ENCODE measurements at regions not wholly inside any gene's neighbourhood (a gene's known extent, or its start where the extent isn't known, plus 50 kb on each side); places are given as distances from the start of the nearest gene placed in this dataset.

DNA sequence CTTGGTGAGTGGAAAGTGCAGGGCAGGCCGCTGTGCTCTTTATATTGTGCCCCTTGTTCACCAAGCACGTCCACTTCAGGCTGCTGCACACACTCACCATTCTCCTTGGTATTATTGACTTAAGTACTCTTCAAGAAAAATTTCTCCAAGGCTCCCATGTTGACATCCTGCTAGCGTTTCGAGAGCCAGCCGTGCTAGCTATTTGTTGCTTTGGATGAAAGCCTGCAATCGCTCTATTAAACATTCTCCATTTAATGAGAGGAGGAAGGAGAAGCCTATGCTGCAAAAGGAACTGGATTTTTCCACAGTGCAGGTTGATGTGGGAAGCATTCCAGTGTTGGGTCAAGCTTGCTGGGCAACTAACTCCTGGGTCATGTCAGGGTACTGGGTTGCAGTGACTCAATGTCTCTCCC is 113.5 kb downstream of the CD83 start:
- TF ChIP-seq, protein P1, sequence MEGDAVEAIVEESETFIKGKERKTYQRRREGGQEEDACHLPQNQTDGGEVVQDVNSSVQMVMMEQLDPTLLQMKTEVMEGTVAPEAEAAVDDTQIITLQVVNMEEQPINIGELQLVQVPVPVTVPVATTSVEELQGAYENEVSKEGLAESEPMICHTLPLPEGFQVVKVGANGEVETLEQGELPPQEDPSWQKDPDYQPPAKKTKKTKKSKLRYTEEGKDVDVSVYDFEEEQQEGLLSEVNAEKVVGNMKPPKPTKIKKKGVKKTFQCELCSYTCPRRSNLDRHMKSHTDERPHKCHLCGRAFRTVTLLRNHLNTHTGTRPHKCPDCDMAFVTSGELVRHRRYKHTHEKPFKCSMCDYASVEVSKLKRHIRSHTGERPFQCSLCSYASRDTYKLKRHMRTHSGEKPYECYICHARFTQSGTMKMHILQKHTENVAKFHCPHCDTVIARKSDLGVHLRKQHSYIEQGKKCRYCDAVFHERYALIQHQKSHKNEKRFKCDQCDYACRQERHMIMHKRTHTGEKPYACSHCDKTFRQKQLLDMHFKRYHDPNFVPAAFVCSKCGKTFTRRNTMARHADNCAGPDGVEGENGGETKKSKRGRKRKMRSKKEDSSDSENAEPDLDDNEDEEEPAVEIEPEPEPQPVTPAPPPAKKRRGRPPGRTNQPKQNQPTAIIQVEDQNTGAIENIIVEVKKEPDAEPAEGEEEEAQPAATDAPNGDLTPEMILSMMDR (IDR thresholded peaks at IDR 0.05): no peak
- TF ChIP-seq, protein P2, sequence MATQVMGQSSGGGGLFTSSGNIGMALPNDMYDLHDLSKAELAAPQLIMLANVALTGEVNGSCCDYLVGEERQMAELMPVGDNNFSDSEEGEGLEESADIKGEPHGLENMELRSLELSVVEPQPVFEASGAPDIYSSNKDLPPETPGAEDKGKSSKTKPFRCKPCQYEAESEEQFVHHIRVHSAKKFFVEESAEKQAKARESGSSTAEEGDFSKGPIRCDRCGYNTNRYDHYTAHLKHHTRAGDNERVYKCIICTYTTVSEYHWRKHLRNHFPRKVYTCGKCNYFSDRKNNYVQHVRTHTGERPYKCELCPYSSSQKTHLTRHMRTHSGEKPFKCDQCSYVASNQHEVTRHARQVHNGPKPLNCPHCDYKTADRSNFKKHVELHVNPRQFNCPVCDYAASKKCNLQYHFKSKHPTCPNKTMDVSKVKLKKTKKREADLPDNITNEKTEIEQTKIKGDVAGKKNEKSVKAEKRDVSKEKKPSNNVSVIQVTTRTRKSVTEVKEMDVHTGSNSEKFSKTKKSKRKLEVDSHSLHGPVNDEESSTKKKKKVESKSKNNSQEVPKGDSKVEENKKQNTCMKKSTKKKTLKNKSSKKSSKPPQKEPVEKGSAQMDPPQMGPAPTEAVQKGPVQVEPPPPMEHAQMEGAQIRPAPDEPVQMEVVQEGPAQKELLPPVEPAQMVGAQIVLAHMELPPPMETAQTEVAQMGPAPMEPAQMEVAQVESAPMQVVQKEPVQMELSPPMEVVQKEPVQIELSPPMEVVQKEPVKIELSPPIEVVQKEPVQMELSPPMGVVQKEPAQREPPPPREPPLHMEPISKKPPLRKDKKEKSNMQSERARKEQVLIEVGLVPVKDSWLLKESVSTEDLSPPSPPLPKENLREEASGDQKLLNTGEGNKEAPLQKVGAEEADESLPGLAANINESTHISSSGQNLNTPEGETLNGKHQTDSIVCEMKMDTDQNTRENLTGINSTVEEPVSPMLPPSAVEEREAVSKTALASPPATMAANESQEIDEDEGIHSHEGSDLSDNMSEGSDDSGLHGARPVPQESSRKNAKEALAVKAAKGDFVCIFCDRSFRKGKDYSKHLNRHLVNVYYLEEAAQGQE (IDR thresholded peaks at IDR 0.05; ENCODE audit: insufficient read depth in 1 of 2, low read depth in 2 of 2, low read length in 1 of 2): no peak
- TF ChIP-seq POLR2AphosphoS5 (IDR thresholded peaks at IDR 0.05; ENCODE audit: low read depth, low read length) (no peak), SIN3A (IDR thresholded peaks at IDR 0.05; ENCODE audit: borderline replicate concordance, insufficient read depth, low read depth, low read length) (no peak)
